MM.1S (cell line): ENCODE measurements at regions not wholly inside any gene's neighbourhood (a gene's known extent, or its start where the extent isn't known, plus 50 kb on each side); places are given as distances from the start of the nearest gene placed in this dataset.

Experiments used
- CTCF ChIP-seq: fragments of 300-600 bp; sonication (generic); IDR thresholded peaks from 2 replicates; pipeline ENCODE4 v1.5.1; 2016; ENCODE audit warnings: antibody characterized with exemption, low read length, mixed read lengths
- EZH2 ChIP-seq: fragments of 300-600 bp; sonication (generic); optimal IDR thresholded peaks from 2 replicates; pipeline ENCODE3; 2017; ENCODE audit warnings: low read depth, mild to moderate bottlenecking, antibody characterized with exemption, low read length, mixed read lengths

- TF ChIP-seq CTCF (no peak), EZH2 (no peak)
These were observed 50.1 kb upstream of the NCAM1 start for GRCh38 chr11:112911124-112911523.
